ENCODE measurements at regions not wholly inside any gene's neighbourhood (a gene's known extent, or its start where the extent isn't known, plus 50 kb on each side); places are given as distances from the start of the nearest gene placed in this dataset.

- ChIA-PET RAD21 (ENCODE audit: unreplicated experiment) (no interaction called here), CTCF (interaction anchor here (1.1 kb wide), 1 partner anchor 18 kb away, joined by 4 read pairs; no protein-coding TSS in a partner anchor), POLR2A (no interaction called here), SMC1A (ENCODE audit: uncharacterized antibody, unreplicated experiment) (interaction anchor here (1.3 kb wide), 1 partner anchor 131 kb away, joined by 3 read pairs; no protein-coding TSS in a partner anchor)
- intact Hi-C loops (cut with micrococcal nuclease; ENCODE audit: unreplicated experiment): no loop called here
- Histone ChIP-seq H2AFZ (ENCODE audit: control insufficient read depth, low read depth, low read length) (no peak overlapping the region), H3K79me2 (ENCODE audit: control insufficient read depth, insufficient read depth, low read length) (no peaks in the 10 kb centered on the region), H3K9me3 (replicated peaks; ENCODE audit: control insufficient read depth, insufficient read depth, low read length) (no peaks in the 10 kb centered on the region; the same call in 2 of the 3 replicates), H3K4me3 (no peak overlapping the region), H3K4me2 (ENCODE audit: control insufficient read depth, insufficient read depth) (no peak overlapping the region), H3K27ac (ENCODE audit: control insufficient read depth, insufficient read depth) (no peak overlapping the region), H4K20me1 (ENCODE audit: control insufficient read depth, insufficient read depth) (no peaks in the 10 kb centered on the region), H3K4me1 (ENCODE audit: control insufficient read depth, insufficient read depth, low read length) (no peaks in the 10 kb centered on the region), H3K27me3 (replicated peaks in 1 of 2; ENCODE audit: control insufficient read depth in 2 of 2, insufficient read depth in 2 of 2, low read length in 1 of 2) (no peaks in the 10 kb centered on the region), H3K9ac (ENCODE audit: control insufficient read depth, insufficient read depth, low read length) (no peak overlapping the region), H3K36me3 (ENCODE audit: control insufficient read depth in 2 of 2, insufficient read depth in 2 of 2, low read length in 1 of 2) (no peaks in the 10 kb centered on the region)
- in situ Hi-C loops (cut with MboI): no loop called here
- DNase-seq (ENCODE audit: low read depth, low spot score): no peak
- no peak for ATAC-seq
- WGBS (ENCODE audit: insufficient coverage, insufficient replicate concordance, low lambda C conversion rate, missing lambda C conversion rate): 36% methylated on average over 2 of the region's 2 CpGs
- no peak for FAIRE-seq
- BruUV-seq (replicated peaks): no TSS peak
- TF ChIP-seq ATF2 (IDR thresholded peaks at IDR 0.05; ENCODE audit: low read length) (no peak), TCF12 (IDR thresholded peaks at IDR 0.05; ENCODE audit: low read depth, low read length) (no peak), ZBTB33 (IDR thresholded peaks at IDR 0.05) (no peak), ETV6 (conservative IDR thresholded peaks at IDR 0.05 in 1 of 2, IDR thresholded peaks at IDR 0.05 in 1 of 2; ENCODE audit: borderline replicate concordance in 1 of 2, low read depth in 1 of 2) (no peak), CREB1 (IDR thresholded peaks at IDR 0.05; ENCODE audit: low read depth) (no peak), SIX5 (IDR thresholded peaks at IDR 0.05; ENCODE audit: low read depth, low read length, severe bottlenecking) (no peak), FOXM1 (IDR thresholded peaks at IDR 0.05; ENCODE audit: low read depth, low read length) (no peak), CTCF (IDR thresholded peaks at IDR 0.05 in 2 of 3, conservative IDR thresholded peaks at IDR 0.05 in 1 of 3; ENCODE audit: control insufficient read depth in 2 of 3, extremely low read depth in 1 of 3, insufficient read depth in 1 of 3, low read depth in 3 of 3, low read length in 3 of 3) (no peak), SMC3 (IDR thresholded peaks at IDR 0.05; ENCODE audit: borderline replicate concordance, low read length) (no peak), NFIC (IDR thresholded peaks at IDR 0.05; ENCODE audit: low read depth, low read length) (no peak), ZNF24 (IDR thresholded peaks at IDR 0.05) (no peak), NBN (IDR thresholded peaks at IDR 0.05) (no peak), MEF2B (IDR thresholded peaks at IDR 0.05; ENCODE audit: partially characterized antibody, poor library complexity, severe bottlenecking) (no peak), POLR2AphosphoS2 (IDR thresholded peaks at IDR 0.05; ENCODE audit: low read depth, low read length) (no peak), ZSCAN29 (IDR thresholded peaks at IDR 0.05) (no peak), SREBF2 (IDR thresholded peaks at IDR 0.05; ENCODE audit: low read length) (no peak), ATF7 (IDR thresholded peaks at IDR 0.05; ENCODE audit: low read depth) (no peak), NR2C2 (IDR thresholded peaks at IDR 0.05; ENCODE audit: borderline replicate concordance, control insufficient read depth, insufficient read length, low read depth) (no peak), HDGF (IDR thresholded peaks at IDR 0.05) (no peak)
- TF ChIP-seq, protein P1, sequence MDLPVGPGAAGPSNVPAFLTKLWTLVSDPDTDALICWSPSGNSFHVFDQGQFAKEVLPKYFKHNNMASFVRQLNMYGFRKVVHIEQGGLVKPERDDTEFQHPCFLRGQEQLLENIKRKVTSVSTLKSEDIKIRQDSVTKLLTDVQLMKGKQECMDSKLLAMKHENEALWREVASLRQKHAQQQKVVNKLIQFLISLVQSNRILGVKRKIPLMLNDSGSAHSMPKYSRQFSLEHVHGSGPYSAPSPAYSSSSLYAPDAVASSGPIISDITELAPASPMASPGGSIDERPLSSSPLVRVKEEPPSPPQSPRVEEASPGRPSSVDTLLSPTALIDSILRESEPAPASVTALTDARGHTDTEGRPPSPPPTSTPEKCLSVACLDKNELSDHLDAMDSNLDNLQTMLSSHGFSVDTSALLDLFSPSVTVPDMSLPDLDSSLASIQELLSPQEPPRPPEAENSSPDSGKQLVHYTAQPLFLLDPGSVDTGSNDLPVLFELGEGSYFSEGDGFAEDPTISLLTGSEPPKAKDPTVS (IDR thresholded peaks at IDR 0.05; ENCODE audit: low read depth, low read length): no peak
Measured at GRCh38 chr13:40468227-40468838, 198.1 kb downstream of the FOXO1 start.
